GM12873 (cell line): ENCODE measurements at regions not wholly inside any gene's neighbourhood (a gene's known extent, or its start where the extent isn't known, plus 50 kb on each side); places are given as distances from the start of the nearest gene placed in this dataset.

Experiments used
- TF ChIP-seq, protein P1 (sequence below): IDR thresholded peaks from 2 replicates; pipeline ENCODE4 v1.5.1; 2012; ENCODE audit warnings: low read depth, mild to moderate bottlenecking, moderate library complexity, low read length, control low read depth; ENCODE audit not compliant: insufficient read depth; ENCODE audit errors: missing control alignments

DNA sequence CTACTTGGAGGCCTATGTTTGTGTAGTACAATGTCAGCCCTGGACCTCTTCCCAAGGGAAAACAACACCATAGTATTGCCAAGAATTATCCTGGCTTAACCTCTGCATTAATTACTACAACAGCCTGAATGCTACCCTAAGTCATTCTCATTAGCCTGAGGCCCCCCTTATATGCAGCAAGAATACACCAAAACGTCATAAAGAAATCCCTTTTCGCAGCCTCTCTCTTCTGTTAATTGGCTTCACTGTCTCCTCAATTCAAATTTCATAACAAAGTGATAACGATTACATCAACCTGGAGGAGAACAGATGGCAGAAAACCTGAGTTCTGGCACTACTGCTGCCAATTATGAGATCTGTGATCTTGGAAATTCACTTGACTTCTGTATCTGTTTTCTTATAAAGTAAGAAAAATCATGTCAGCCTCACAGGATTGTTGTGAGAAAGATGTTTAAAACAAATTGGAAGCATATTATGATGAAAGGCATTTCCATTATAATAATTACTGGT is 1663.1 kb downstream of the STIM2 start:
- TF ChIP-seq, protein P1, sequence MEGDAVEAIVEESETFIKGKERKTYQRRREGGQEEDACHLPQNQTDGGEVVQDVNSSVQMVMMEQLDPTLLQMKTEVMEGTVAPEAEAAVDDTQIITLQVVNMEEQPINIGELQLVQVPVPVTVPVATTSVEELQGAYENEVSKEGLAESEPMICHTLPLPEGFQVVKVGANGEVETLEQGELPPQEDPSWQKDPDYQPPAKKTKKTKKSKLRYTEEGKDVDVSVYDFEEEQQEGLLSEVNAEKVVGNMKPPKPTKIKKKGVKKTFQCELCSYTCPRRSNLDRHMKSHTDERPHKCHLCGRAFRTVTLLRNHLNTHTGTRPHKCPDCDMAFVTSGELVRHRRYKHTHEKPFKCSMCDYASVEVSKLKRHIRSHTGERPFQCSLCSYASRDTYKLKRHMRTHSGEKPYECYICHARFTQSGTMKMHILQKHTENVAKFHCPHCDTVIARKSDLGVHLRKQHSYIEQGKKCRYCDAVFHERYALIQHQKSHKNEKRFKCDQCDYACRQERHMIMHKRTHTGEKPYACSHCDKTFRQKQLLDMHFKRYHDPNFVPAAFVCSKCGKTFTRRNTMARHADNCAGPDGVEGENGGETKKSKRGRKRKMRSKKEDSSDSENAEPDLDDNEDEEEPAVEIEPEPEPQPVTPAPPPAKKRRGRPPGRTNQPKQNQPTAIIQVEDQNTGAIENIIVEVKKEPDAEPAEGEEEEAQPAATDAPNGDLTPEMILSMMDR: no peak

DNA sequence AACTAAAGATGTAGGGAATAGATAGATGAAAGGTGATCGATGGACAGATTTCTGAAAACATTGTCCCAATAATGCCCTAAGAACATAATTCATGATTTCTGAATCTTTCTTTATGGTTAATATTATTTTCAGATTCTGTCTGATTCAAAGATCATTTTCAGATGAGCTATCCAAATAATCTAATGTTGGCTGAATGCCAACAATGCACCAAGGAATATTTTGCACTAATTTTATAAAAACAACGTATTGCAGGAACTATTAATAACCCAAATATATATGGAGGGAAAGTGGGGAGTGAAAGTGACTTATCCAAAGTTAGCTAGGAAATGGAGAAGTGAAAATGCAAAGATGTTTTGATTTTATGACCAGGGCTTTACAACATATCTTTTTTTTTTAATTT is 1675.5 kb downstream of the STIM2 start:
- TF ChIP-seq, protein P1: no peak

DNA sequence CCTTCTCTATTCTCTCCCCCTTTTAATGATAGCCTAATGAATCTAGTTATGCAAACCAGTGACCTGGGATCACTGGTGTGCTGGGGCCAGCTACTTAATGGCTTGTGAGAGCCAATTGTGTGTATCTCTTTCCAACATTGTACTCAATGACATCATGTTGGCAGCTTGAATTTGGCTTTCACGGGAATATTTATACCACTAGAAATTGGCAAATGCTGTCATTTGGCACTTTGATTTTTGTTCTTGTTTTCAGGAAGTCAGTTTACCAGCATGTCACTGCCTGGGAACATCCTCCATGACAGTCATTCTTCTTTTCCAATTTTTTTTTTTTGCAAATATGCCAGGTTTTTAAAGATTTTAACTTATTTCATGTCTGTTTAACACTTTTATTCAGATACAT is 1685.3 kb downstream of the STIM2 start:
- TF ChIP-seq, protein P1: no peak

DNA sequence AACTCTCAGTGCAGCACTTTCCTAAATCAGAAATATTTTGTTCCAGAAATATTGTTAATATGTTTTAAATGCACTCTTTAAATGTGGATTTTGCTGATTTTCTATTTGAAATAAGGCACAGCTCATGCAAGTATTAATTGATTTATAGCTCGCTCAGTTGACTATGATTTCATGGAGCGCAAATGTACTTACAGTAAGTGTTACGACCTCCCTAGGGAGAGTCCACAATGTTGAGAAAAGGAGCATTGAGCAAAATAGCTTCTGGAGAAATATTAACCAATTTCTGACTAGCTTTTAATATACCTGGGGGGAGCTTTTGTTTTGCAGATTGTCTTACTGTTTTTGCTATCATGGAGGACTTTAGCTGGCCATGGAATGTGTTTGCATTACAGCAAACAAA is 1687.5 kb downstream of the STIM2 start:
- TF ChIP-seq, protein P1: no peak

DNA sequence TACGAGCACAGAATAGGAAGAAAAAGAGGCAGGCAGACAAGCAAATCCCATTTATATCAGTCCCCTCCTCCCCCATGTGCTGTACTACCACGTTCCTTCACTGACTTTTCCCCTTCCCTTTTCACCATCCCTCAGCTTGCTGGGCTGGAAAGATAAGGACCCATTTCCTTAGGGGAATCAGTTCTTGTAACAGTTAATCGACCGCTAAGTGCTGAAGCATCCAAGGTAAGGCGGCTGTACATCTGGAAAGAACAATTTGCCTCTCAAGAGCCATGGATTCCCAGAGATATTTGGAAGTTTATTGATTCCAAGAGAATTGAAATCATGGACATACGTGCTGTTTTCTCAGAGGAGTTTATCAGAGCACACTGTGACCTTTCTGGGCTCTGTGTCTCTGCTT is 1688.0 kb downstream of the STIM2 start:
- TF ChIP-seq, protein P1: no peak

DNA sequence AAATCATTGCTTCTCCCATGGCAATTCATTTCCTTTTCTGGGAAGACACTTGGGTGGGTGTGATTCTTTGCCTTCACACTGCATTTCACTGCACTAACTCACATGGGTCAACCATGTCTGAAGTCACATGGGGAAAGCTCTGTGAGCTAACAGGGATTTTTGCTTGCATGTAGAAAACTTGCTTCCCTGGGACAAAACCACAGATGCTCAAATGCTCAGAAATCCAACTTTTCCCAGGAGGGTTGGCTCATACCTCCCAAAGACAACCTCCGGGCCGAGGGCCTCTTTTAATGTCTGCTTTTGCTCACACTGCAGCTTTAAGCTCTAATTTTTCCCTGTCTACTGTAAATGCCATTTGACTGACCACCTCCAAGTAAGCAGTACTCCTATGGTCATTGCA is 1695.2 kb downstream of the STIM2 start:
- TF ChIP-seq, protein P1: no peak

DNA sequence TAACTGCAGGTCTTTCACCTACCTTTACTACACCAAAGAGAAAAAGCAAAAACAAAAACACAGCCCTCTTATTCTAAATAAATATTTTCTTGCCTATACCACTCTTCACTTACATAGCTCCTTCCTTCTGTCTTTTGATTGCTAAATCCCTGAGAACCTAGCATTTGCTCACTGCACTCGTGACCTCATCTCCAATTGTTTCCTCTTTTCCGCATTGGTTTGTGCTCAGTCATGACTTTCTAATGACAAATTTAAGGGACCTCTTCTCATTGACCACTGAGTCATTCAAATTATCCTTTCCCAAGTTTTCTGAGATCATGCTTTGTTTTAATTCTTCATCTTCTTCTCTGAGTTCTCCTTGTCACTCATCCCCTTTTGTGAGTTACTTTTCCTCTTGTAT is 1697.1 kb downstream of the STIM2 start:
- TF ChIP-seq, protein P1: no peak
